ENCODE measurements at regions not wholly inside any gene's neighbourhood (a gene's known extent, or its start where the extent isn't known, plus 50 kb on each side); places are given as distances from the start of the nearest gene placed in this dataset.

GRCh38 chr3:99396651-99397275, 241.6 kb upstream of the COL8A1 start:
- no peak for TF ChIP-seq CTCF (conservative IDR thresholded peaks at IDR 0.05)
- Histone ChIP-seq H2BK120ac (ENCODE audit: low read depth, low read length, poor library complexity, severe bottlenecking) (no peak overlapping the region), H3K27ac (ENCODE audit: insufficient read length, low read depth, low read length) (no peak overlapping the region), H3K4me1 (ENCODE audit: insufficient read depth, low read length) (no peaks in the 10 kb centered on the region), H3K18ac (ENCODE audit: insufficient read length, low read depth, low read length) (no peak overlapping the region), H2BK15ac (ENCODE audit: low read depth, low read length) (no peak overlapping the region), H4K5ac (ENCODE audit: insufficient read length, low read depth, low read length) (no peak overlapping the region), H4K91ac (ENCODE audit: insufficient read length, low read depth, low read length) (no peak overlapping the region), H2AK5ac (ENCODE audit: insufficient read length, low read length) (no peak overlapping the region), H2AFZ (ENCODE audit: low read length) (no peak overlapping the region), H2BK5ac (ENCODE audit: insufficient read length, low read length) (no peak overlapping the region), H2BK20ac (ENCODE audit: low read depth, low read length, poor library complexity, severe bottlenecking) (no peak overlapping the region), H4K20me1 (ENCODE audit: control insufficient read depth, insufficient read depth, insufficient read length) (no peaks in the 10 kb centered on the region), H3T11ph (ENCODE audit: low read length) (no peak overlapping the region), H3K23ac (ENCODE audit: insufficient read length, low read depth, low read length) (no peak overlapping the region), H3K4me2 (ENCODE audit: insufficient read depth, insufficient read length, low read length) (no peak overlapping the region), H3K27me3 (ENCODE audit: insufficient read depth, low read length) (no peaks in the 10 kb centered on the region), H3K4ac (ENCODE audit: low read depth, low read length) (no peak overlapping the region), H3K9ac (ENCODE audit: extremely low read depth, insufficient read length, low read length) (no peak overlapping the region), H3K79me1 (ENCODE audit: insufficient read depth, low read depth, low read length, poor library complexity, severe bottlenecking) (no peaks in the 10 kb centered on the region), H3K9me3 (ENCODE audit: control insufficient read depth, low read depth, low read length) (no peaks in the 10 kb centered on the region), H4K8ac (replicated peaks; ENCODE audit: insufficient read length, low read depth, low read length) (no peak overlapping the region), H3K23me2 (ENCODE audit: insufficient read length, low read depth, low read length, poor library complexity, severe bottlenecking) (no peaks in the 10 kb centered on the region), H2BK12ac (ENCODE audit: insufficient read length, low read depth, low read length) (no peak overlapping the region), H3K79me2 (ENCODE audit: insufficient read depth, low read length) (no peaks in the 10 kb centered on the region), H3K56ac (ENCODE audit: insufficient read length, low read depth, low read length) (no peak overlapping the region), H3K14ac (ENCODE audit: insufficient read depth, low read length) (no peak overlapping the region)
- Mint-ChIP-seq H3K4me3 (no peak overlapping the region), H3K36me3 (ENCODE audit: insufficient read depth in 1 of 3, low read depth in 3 of 3) (peaks cover 12 to 24% (median 18%) of the 10 kb centered on the region in 3 experiments), H3K27me3 (ENCODE audit: low read depth) (no peaks in the 10 kb centered on the region), H3K27ac (no peak overlapping the region), H3K9me3 (peaks cover 32 to 37% of the 10 kb centered on the region in 2 experiments), H3K4me1 (no peaks in the 10 kb centered on the region)
- 100% methylated on average over 1 of the region's 3 CpGs for WGBS (ENCODE audit: extremely low coverage, insufficient read length, low lambda C conversion rate)
- DNase-seq: no peak
